GM23338 (cell line): ENCODE measurements at regions not wholly inside any gene's neighbourhood (a gene's known extent, or its start where the extent isn't known, plus 50 kb on each side); places are given as distances from the start of the nearest gene placed in this dataset.

Source experiments
- ATAC-seq: fragments of 200-7000 bp; cut with Tn5 transposase; 3 replicates; pipeline ENCODE4 v1.9.1; 2020
- DNase-seq: peaks from one replicate; pipeline ENCODE4 v3.0.0-alpha.2; 2015; ENCODE audit warnings: low spot score
- H2AFZ ChIP-seq: fragments of 200-600 bp; sonication (generic); 2 replicates; pipeline ENCODE4 v1.8.0; 2016; ENCODE audit warnings: antibody characterized with exemption, mild to moderate bottlenecking, moderate library complexity
- H3F3A ChIP-seq: fragments of 200-600 bp; sonication (generic); replicated peaks from 2 replicates; pipeline ENCODE4 v1.8.0; 2017; ENCODE audit warnings: antibody characterized with exemption, mixed run types, low read depth
- H3K27ac ChIP-seq: fragments of 200-600 bp; sonication (generic); 2 replicates; pipeline ENCODE4 v1.6.1; 2016; ENCODE audit warnings: low read depth
- H3K27me3 ChIP-seq: fragments of 200-600 bp; sonication (generic); 2 replicates; pipeline ENCODE4 v1.8.0; 2016; ENCODE audit warnings: mild to moderate bottlenecking, mixed run types, moderate library complexity; ENCODE audit not compliant: insufficient read depth
- H3K36me3 ChIP-seq: fragments of 200-600 bp; sonication (generic); 2 replicates; pipeline ENCODE4 v1.8.0; 2016; ENCODE audit warnings: mild to moderate bottlenecking; ENCODE audit not compliant: insufficient read depth
- H3K4me1 ChIP-seq: fragments of 200-600 bp; sonication (generic); 2 replicates; pipeline ENCODE4 v1.8.0; 2016; ENCODE audit warnings: mild to moderate bottlenecking, moderate library complexity; ENCODE audit not compliant: insufficient read depth
- H3K4me2 ChIP-seq: fragments of 200-600 bp; sonication (generic); 2 replicates; pipeline ENCODE4 v1.7.1; 2017; ENCODE audit warnings: mixed run types
- H3K4me3 ChIP-seq: fragments of 200-600 bp; sonication (generic); 2 replicates; pipeline ENCODE4 v1.6.1; 2016; ENCODE audit warnings: mixed run types
- H3K79me2 ChIP-seq: fragments of 200-600 bp; sonication (generic); replicated peaks from 2 replicates; pipeline ENCODE4 v1.8.0; 2017; ENCODE audit warnings: mild to moderate bottlenecking; ENCODE audit not compliant: insufficient read depth
- H3K9me2 ChIP-seq: fragments of 200-600 bp; sonication (generic); 2 replicates; pipeline ENCODE4 v1.8.0; 2017; ENCODE audit not compliant: insufficient read depth
- H4K20me1 ChIP-seq: fragments of 200-600 bp; sonication (generic); replicated peaks from 2 replicates; pipeline ENCODE4 v1.8.0; 2017; ENCODE audit warnings: mild to moderate bottlenecking; ENCODE audit not compliant: insufficient read depth
- H3K27ac Mint-ChIP-seq: 2 replicates; pipeline ENCODE4 v1.8.0; 2020; ENCODE audit warnings: inconsistent platforms, mild to moderate bottlenecking, moderate library complexity, mixed read lengths
- H3K27me3 Mint-ChIP-seq: 3 replicates; pipeline ENCODE4 v1.8.0; 2022; ENCODE audit warnings: low read depth, mild to moderate bottlenecking, moderate library complexity, mixed read lengths, inconsistent platforms; ENCODE audit not compliant: insufficient read depth, poor library complexity
- H3K36me3 Mint-ChIP-seq: 3 replicates; pipeline ENCODE4 v1.8.0; 2021; ENCODE audit warnings: low read depth, mild to moderate bottlenecking, inconsistent platforms, moderate library complexity, mixed read lengths
- H3K4me1 Mint-ChIP-seq: 3 replicates; pipeline ENCODE4 v1.8.0; 2020; ENCODE audit warnings: mild to moderate bottlenecking, inconsistent platforms, mixed read lengths
- H3K4me3 Mint-ChIP-seq: 3 replicates; pipeline ENCODE4 v1.8.0; 2021; ENCODE audit warnings: moderate library complexity, mild to moderate bottlenecking, inconsistent platforms, mixed read lengths
- H3K9me3 Mint-ChIP-seq: 3 replicates; pipeline ENCODE4 v1.8.0; 2020; ENCODE audit warnings: moderate library complexity, mild to moderate bottlenecking, inconsistent platforms, mixed read lengths
- CREB1 ChIP-seq: fragments of 250-450 bp; sonication (Bioruptor Pico); IDR thresholded peaks from 2 replicates; pipeline ENCODE4 v1.5.0; 2020; ENCODE audit warnings: low read depth, mild to moderate bottlenecking, moderate library complexity
- JUNB ChIP-seq: IDR thresholded peaks from one replicate; pipeline ENCODE4 v1.6.1; 2016; ENCODE audit warnings: antibody characterized with exemption; ENCODE audit not compliant: unreplicated experiment
- POLR2AphosphoS5 ChIP-seq: IDR thresholded peaks from 2 replicates; pipeline ENCODE4 v1.6.1; 2016; ENCODE audit warnings: antibody characterized with exemption, low read depth
- ZNF114 ChIP-seq: fragments of 250-450 bp; sonication (Bioruptor Pico); IDR thresholded peaks from 2 replicates; pipeline ENCODE4 v1.5.0; 2020; ENCODE audit warnings: mild to moderate bottlenecking, moderate library complexity
- TF ChIP-seq, protein P1 (sequence below): fragments of 250-450 bp; sonication (Bioruptor Pico); IDR thresholded peaks from 2 replicates; pipeline ENCODE4 v1.5.0; 2020; ENCODE audit warnings: mild to moderate bottlenecking, moderate library complexity
- TF ChIP-seq, protein P2 (sequence below): IDR thresholded peaks from 2 replicates; pipeline ENCODE4 v1.6.1; 2016; ENCODE audit warnings: antibody characterized with exemption

DNA sequence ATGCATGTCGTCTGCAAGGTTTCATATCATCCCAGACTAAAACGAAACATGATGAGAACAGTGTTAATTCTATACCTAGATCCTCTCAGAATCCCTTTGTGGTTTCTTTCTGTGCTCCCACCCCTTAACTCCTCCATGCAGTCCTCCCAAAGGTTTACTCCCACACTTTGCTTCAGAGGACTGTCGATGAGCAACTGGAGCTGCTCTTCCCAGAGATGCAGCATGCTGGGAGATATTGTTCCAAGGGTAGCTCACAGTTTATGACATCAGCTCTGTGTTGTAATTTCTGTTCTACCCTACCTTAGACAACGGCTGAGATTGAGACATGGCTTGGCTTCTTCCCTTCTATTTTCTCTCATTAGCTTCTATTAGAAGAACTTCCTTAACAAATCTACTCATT, 313.0 kb upstream of the COL8A1 start (continued):
- TF ChIP-seq, protein P1, sequence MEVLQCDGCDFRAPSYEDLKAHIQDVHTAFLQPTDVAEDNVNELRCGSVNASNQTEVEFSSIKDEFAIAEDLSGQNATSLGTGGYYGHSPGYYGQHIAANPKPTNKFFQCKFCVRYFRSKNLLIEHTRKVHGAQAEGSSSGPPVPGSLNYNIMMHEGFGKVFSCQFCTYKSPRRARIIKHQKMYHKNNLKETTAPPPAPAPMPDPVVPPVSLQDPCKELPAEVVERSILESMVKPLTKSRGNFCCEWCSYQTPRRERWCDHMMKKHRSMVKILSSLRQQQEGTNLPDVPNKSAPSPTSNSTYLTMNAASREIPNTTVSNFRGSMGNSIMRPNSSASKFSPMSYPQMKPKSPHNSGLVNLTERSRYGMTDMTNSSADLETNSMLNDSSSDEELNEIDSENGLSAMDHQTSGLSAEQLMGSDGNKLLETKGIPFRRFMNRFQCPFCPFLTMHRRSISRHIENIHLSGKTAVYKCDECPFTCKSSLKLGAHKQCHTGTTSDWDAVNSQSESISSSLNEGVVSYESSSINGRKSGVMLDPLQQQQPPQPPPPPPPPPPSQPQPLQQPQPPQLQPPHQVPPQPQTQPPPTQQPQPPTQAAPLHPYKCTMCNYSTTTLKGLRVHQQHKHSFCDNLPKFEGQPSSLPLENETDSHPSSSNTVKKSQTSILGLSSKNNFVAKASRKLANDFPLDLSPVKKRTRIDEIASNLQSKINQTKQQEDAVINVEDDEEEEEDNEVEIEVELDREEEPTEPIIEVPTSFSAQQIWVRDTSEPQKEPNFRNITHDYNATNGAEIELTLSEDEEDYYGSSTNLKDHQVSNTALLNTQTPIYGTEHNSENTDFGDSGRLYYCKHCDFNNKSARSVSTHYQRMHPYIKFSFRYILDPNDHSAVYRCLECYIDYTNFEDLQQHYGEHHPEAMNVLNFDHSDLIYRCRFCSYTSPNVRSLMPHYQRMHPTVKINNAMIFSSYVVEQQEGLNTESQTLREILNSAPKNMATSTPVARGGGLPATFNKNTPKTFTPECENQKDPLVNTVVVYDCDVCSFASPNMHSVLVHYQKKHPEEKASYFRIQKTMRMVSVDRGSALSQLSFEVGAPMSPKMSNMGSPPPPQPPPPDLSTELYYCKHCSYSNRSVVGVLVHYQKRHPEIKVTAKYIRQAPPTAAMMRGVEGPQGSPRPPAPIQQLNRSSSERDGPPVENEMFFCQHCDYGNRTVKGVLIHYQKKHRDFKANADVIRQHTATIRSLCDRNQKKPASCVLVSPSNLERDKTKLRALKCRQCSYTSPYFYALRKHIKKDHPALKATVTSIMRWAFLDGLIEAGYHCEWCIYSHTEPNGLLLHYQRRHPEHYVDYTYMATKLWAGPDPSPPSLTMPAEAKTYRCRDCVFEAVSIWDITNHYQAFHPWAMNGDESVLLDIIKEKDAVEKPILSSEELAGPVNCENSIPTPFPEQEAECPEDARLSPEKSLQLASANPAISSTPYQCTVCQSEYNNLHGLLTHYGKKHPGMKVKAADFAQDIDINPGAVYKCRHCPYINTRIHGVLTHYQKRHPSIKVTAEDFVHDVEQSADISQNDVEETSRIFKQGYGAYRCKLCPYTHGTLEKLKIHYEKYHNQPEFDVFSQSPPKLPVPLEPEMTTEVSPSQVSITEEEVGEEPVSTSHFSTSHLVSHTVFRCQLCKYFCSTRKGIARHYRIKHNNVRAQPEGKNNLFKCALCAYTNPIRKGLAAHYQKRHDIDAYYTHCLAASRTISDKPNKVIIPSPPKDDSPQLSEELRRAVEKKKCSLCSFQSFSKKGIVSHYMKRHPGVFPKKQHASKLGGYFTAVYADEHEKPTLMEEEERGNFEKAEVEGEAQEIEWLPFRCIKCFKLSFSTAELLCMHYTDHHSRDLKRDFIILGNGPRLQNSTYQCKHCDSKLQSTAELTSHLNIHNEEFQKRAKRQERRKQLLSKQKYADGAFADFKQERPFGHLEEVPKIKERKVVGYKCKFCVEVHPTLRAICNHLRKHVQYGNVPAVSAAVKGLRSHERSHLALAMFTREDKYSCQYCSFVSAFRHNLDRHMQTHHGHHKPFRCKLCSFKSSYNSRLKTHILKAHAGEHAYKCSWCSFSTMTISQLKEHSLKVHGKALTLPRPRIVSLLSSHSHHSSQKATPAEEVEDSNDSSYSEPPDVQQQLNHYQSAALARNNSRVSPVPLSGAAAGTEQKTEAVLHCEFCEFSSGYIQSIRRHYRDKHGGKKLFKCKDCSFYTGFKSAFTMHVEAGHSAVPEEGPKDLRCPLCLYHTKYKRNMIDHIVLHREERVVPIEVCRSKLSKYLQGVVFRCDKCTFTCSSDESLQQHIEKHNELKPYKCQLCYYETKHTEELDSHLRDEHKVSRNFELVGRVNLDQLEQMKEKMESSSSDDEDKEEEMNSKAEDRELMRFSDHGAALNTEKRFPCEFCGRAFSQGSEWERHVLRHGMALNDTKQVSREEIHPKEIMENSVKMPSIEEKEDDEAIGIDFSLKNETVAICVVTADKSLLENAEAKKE (CRISPR knock-in tag): no peak
- TF ChIP-seq ZNF114 (CRISPR knock-in tag) (no peak), JUNB (no peak)

DNA sequence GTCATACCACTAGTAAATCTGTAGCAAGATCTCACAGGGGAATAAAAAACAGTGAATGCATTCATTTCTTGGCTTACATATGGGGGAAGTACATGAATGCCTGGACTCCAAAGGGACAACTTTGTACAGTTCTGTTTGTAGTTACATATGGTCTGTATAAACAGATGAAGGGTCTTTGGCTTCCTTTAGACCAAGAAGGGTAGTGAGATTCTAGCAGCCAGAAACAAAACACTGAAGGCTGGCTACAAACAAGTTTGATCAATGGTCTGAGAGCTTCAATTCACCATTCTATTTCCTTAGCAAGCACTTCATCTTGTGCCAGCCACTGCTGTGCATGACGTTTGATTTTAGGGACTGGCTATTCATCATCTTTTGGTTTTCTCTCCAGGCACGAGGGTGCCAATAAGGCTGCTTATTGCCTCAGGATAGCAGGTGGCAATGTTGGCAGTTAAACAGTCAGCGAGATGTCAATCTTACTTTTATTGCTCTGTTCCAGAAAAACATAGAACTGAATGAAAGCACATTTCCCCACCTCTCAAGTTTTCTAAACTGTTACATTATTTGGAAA, 313.7 kb upstream of the COL8A1 start:
- Histone ChIP-seq H3K9me2 (no peaks in the 10 kb centered on the region), H3K4me3 (no peak overlapping the region), H3K36me3 (no peaks in the 10 kb centered on the region), H3K4me2 (no peak overlapping the region), H3K79me2 (no peaks in the 10 kb centered on the region), H3K4me1 (no peaks in the 10 kb centered on the region), H2AFZ (no peak overlapping the region; the same call in 1 of the 2 replicates), H3K27me3 (no peaks in the 10 kb centered on the region), H4K20me1 (no peaks in the 10 kb centered on the region), H3F3A (no peaks in the 10 kb centered on the region), H3K27ac (no peak overlapping the region)
- H3K9me3 Mint-ChIP-seq: no peaks in the 10 kb centered on the region
- H3K27me3 Mint-ChIP-seq: no peaks in the 10 kb centered on the region
- H3K4me3 Mint-ChIP-seq: no peak overlapping the region
- no peak for DNase-seq
- no peaks in the 10 kb centered on the region for H3K36me3 Mint-ChIP-seq
- H3K4me1 Mint-ChIP-seq: no peaks in the 10 kb centered on the region
- no peak overlapping the region for H3K27ac Mint-ChIP-seq
- ATAC-seq: no peak
- TF ChIP-seq POLR2AphosphoS5: no peak
- no peak for TF ChIP-seq CREB1
- no peak for TF ChIP-seq JUNB
- TF ChIP-seq, protein P2, sequence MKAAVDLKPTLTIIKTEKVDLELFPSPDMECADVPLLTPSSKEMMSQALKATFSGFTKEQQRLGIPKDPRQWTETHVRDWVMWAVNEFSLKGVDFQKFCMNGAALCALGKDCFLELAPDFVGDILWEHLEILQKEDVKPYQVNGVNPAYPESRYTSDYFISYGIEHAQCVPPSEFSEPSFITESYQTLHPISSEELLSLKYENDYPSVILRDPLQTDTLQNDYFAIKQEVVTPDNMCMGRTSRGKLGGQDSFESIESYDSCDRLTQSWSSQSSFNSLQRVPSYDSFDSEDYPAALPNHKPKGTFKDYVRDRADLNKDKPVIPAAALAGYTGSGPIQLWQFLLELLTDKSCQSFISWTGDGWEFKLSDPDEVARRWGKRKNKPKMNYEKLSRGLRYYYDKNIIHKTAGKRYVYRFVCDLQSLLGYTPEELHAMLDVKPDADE: no peak
- TF ChIP-seq, protein P1 (CRISPR knock-in tag): no peak
